ENCODE measurements at regions not wholly inside any gene's neighbourhood (a gene's known extent, or its start where the extent isn't known, plus 50 kb on each side); places are given as distances from the start of the nearest gene placed in this dataset.

DNA sequence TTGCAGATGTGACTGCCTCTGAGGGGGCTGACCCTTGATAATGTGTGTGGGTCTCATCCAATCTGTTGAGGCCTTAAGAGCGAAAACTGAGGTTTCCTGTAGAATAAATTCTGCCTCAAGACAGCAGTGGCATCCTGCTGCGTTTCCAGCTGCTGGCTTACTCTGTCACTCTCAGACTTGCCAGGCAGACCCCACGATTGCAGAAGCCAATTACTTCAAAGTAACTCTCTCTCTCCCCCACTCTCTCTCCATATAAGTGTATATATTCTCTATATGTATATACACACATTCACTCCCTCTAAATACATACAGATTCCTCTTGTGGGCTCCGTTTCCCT, 152.5 kb upstream of the ALKAL2 start:
- TF ChIP-seq, protein P1, sequence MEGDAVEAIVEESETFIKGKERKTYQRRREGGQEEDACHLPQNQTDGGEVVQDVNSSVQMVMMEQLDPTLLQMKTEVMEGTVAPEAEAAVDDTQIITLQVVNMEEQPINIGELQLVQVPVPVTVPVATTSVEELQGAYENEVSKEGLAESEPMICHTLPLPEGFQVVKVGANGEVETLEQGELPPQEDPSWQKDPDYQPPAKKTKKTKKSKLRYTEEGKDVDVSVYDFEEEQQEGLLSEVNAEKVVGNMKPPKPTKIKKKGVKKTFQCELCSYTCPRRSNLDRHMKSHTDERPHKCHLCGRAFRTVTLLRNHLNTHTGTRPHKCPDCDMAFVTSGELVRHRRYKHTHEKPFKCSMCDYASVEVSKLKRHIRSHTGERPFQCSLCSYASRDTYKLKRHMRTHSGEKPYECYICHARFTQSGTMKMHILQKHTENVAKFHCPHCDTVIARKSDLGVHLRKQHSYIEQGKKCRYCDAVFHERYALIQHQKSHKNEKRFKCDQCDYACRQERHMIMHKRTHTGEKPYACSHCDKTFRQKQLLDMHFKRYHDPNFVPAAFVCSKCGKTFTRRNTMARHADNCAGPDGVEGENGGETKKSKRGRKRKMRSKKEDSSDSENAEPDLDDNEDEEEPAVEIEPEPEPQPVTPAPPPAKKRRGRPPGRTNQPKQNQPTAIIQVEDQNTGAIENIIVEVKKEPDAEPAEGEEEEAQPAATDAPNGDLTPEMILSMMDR (IDR thresholded peaks at IDR 0.05; ENCODE audit: control extremely low read depth, extremely low read depth, low read depth, missing control alignments) = no peak
- ChIA-PET CTCF (interaction anchor here (1.4 kb wide), 1 partner anchor 10 kb away, joined by 3 read pairs; no protein-coding TSS in a partner anchor), POLR2A (no interaction called here)
- no peak for DNase-seq (ENCODE audit: extremely low spot score)

DNA sequence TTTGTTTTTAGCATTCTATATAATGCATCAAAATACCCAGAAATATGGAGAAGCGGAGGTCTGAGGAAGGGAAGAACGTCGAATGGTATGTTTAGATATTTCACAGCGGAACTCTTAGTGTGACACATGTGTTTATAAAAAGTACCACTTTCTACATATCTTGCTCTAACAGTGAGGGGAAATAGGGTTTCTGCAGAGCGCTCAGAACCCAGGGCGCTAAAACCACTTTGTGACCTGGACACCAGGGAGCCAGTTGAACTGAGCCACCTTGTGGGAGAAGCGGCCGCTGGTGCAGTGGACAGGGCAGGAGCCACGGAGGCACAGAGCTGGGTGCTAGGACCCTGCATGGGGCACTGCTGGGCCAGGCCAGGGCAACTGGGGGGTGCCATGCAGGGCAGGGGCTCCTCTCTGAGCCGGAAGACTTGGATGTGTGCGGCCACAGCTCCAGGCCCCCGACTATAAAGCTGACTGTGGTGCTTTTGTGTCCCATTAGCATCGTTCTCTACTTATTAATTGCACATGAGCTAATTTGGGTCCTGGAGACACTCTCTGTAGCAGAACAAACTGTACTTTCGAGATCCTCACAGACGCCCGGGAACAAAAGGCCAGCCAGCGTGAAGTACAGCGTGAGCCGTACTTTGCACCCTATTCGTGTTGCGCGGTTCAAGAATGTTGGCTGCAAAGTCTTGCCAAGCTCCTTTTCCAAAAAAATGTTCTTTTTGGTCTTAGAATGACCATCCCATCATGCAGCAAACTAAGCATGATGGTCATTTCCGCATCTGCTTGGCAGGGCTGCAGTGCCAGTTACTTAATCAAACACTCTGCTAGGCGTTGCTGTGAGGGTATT, 151.9 kb upstream of the ALKAL2 start:
- DNase-seq (ENCODE audit: extremely low spot score) = no peak
- ChIA-PET CTCF (interaction anchor here (1.4 kb wide), 1 partner anchor 9 kb away, joined by 3 read pairs; no protein-coding TSS in a partner anchor), POLR2A (no interaction called here)
- TF ChIP-seq, protein P1 (IDR thresholded peaks at IDR 0.05; ENCODE audit: control extremely low read depth, extremely low read depth, low read depth, missing control alignments) = no peak

DNA sequence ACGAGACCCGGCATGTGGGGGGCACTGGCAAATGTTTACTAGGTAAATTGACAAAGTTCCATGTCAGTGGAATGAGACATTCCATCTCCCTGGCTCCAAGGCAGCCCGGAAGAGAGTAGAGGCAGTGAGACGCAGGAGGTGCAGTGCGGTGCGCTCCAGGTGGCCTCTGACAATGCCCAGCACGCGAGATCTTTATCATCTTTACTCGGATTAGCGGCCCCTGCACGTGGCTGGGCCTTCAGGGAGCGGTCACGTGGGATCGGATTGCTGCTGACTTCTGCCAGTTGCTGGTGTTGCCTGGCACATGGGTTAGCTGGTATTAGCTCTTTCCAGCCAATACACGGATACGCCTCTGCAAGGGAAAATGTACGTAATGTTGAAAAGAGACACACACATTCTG, 151.2 kb upstream of the ALKAL2 start:
- ChIA-PET POLR2A (no interaction called here), CTCF (no interaction called here)
- no peak for DNase-seq (ENCODE audit: extremely low spot score)
- TF ChIP-seq, protein P1 (IDR thresholded peaks at IDR 0.05; ENCODE audit: control extremely low read depth, extremely low read depth, low read depth, missing control alignments) = no peak

DNA sequence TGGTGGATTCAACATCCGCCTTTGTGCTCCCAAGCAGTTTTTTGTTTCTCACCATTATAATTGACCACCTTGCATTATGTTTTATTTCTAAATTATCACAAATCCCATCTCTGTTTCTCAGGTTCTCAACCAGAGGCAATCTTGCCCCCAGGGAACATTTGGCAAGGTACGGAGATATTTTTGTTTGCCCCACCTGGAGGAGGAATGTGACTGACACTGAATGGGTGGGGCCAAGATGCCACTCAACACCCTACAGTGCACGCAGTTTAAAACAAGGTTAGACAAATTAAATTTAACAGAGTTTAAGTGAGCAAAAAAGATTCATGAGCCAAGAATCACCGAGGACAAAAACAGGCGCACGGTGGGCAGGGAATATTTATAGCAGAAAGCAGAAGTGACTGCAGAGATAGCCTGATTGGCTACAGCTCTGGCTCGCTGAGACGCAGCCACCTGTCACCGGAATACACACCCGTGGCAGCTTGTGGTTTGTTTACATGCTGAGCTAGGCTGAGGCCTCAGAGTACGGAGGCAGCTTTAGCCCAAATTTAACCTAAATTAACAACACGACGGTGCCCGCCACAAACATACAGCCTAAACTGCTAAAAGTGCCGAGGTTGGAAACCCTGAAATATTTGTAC, 150.0 kb upstream of the ALKAL2 start:
- peak; percentile 77 for DNase-seq (ENCODE audit: extremely low spot score)
- POLR2A ChIA-PET = no interaction called here
- TF ChIP-seq, protein P1 (IDR thresholded peaks at IDR 0.05; ENCODE audit: control extremely low read depth, extremely low read depth, low read depth, missing control alignments) = no peak
- CTCF ChIA-PET = interaction anchor here (0.8 to 1.6 kb wide), 4 partner anchors 15 to 28 kb away, joined by 3 to 4 read pairs (median 3); no protein-coding TSS in a partner anchor

DNA sequence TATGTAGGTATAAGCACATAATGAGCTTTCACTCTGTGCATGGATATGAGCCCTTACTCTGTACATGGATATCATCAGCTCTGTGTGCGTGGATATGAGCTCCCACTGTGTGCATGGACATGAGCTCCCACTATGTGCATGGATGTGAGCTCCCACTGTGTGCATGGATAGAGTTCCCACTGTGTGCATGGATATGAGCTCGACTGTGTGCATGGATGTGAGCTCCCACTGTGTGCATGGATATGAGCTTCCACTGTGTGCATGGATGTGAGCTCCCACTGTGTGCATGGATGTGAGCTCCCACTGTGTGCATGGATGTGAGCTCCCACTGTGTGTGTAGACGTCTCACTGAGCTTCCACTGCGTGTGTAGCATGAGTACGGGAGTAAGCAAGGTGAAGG, 149.3 kb upstream of the ALKAL2 start:
- CTCF ChIA-PET = interaction anchor here (0.8 to 1.6 kb wide), 4 partner anchors 15 to 28 kb away, joined by 3 to 4 read pairs (median 3); no protein-coding TSS in a partner anchor
- POLR2A ChIA-PET = no interaction called here
- TF ChIP-seq, protein P1 (IDR thresholded peaks at IDR 0.05; ENCODE audit: control extremely low read depth, extremely low read depth, low read depth, missing control alignments) = no peak
- DNase-seq (ENCODE audit: extremely low spot score) = no peak

DNA sequence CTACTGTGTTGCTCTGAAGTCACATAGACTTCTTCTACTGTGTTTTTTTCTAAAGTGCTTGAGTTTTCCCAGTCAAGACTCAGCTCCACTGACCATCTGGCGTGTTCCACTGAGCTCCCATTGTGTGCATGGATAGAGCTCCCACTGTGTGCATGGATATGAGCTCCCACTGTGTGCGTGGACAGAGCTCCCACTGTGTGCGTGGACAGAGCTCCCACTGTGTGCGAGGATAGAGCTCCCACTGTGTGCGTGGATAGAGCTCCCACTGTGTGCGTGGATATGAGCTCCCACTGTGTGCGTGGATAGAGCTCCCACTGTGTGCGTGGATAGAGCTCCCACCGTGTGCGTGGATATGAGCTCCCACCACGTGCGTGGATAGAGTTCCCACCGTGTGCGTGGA, 148.3 kb upstream of the ALKAL2 start:
- POLR2A ChIA-PET = no interaction called here
- no peak for DNase-seq (ENCODE audit: extremely low spot score)
- CTCF ChIA-PET = no interaction called here
- TF ChIP-seq, protein P1 (IDR thresholded peaks at IDR 0.05; ENCODE audit: control extremely low read depth, extremely low read depth, low read depth, missing control alignments) = no peak
